Adrenal gland (tissue), 5 donors: ENCODE measurements at regions not wholly inside any gene's neighbourhood (a gene's known extent, or its start where the extent isn't known, plus 50 kb on each side); places are given as distances from the start of the nearest gene placed in this dataset.

ENCODE experiments used
- CTCF ChIP-seq, 6 experiments: fragments of 450-650 bp in 4 of 6; fragments of 200-600 bp in 2 of 6; sonication (generic) in 1 of 6; IDR thresholded peaks; 1 replicate in 5 of 6; 2 replicates in 1 of 6; pipeline versions ENCODE4 v1.5.1 to v1.8.0; 2016 to 2021; ENCODE audit warnings: antibody characterized with exemption in 6 of 6, mild to moderate bottlenecking in 2 of 6, moderate library complexity in 1 of 6
- POLR2A ChIP-seq, 2 donors: fragments of 450-650 bp; IDR thresholded peaks; one replicate each; pipeline ENCODE4 v1.6.1; 2017; ENCODE audit warnings: antibody characterized with exemption in 2 of 2, mild to moderate bottlenecking in 2 of 2, moderate library complexity in 1 of 2
- donor health status: DM: no; HTN: no; CAD: no.

- TF ChIP-seq CTCF (IDR thresholded peaks at IDR 0.05), result no peak
- TF ChIP-seq POLR2A (IDR thresholded peaks at IDR 0.05), result no peak
Observed at GRCh38 chr1:99069146-99069545, 64.5 kb upstream of the PLPPR5 start.
